ENCODE measurements at regions not wholly inside any gene's neighbourhood (a gene's known extent, or its start where the extent isn't known, plus 50 kb on each side); places are given as distances from the start of the nearest gene placed in this dataset.

DNA sequence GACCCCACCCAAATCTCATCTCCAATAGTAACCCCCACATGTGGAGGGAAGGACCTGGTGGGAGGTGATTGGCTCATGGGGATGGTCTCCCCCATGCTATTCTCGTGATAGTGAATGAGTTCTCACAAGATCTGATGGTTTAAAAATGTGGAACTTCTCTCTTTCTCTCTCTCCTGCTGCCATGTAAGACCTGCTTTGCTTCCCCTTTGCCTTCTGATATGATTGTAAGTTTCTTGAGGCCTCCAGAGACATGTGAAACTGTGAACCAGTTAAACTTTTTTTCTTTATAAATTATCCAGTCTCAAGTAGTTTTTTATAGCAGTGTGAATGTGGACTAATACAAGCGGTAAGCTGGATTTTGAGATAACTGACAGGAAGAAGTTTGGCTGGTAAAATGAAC, 60.3 kb upstream of the MBNL1 start:
- TF ChIP-seq, protein P1, sequence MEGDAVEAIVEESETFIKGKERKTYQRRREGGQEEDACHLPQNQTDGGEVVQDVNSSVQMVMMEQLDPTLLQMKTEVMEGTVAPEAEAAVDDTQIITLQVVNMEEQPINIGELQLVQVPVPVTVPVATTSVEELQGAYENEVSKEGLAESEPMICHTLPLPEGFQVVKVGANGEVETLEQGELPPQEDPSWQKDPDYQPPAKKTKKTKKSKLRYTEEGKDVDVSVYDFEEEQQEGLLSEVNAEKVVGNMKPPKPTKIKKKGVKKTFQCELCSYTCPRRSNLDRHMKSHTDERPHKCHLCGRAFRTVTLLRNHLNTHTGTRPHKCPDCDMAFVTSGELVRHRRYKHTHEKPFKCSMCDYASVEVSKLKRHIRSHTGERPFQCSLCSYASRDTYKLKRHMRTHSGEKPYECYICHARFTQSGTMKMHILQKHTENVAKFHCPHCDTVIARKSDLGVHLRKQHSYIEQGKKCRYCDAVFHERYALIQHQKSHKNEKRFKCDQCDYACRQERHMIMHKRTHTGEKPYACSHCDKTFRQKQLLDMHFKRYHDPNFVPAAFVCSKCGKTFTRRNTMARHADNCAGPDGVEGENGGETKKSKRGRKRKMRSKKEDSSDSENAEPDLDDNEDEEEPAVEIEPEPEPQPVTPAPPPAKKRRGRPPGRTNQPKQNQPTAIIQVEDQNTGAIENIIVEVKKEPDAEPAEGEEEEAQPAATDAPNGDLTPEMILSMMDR (IDR thresholded peaks at IDR 0.05; ENCODE audit: low read depth, low read length, poor library complexity, severe bottlenecking), result no peak
- TF ChIP-seq EZH2phosphoT487 (IDR thresholded peaks at IDR 0.05; ENCODE audit: borderline replicate concordance, low read length), result no peak
